HEK293 (cell line): ENCODE measurements at regions not wholly inside any gene's neighbourhood (a gene's known extent, or its start where the extent isn't known, plus 50 kb on each side); places are given as distances from the start of the nearest gene placed in this dataset.
A peak's percentile ranks its signal among the peaks of the same experiment; 100 is the strongest.

Experiments
- CTCF ChIA-PET: fragments of 350-600 bp; formaldehyde crosslinking; extraction: SDS; loops from one replicate; lab custom pipeline; 2021; ENCODE audit warnings: antibody characterized with exemption; lab: Yijun Ruan, JAX
- POLR2A ChIA-PET: fragments of 300-600 bp; formaldehyde crosslinking; extraction: SDS; loops from one replicate; lab custom pipeline; 2020; ENCODE audit warnings: antibody characterized with exemption, inconsistent platforms; lab: Yijun Ruan, JAX
- H3K27ac ChIP-seq: fragments of 200-500 bp; sonication (Bioruptor generic); 2 replicates; pipeline ENCODE4 v1.5.1; 2014; ENCODE audit warnings: low read depth, low read length, control low read depth, inconsistent platforms; ENCODE audit errors: extremely low read depth
- H3K36me3 ChIP-seq, 2 experiments: fragments of 200-500 bp in 1 of 2; sonication (Bioruptor generic) in 1 of 2; 1 replicate in 1 of 2; 2 replicates in 1 of 2; pipeline ENCODE4 v1.5.1; 2014 to 2017; ENCODE audit warnings: inconsistent platforms in 2 of 2, low read length in 2 of 2; ENCODE audit not compliant: control insufficient read depth in 2 of 2, insufficient read depth in 1 of 2
- H3K4me1 ChIP-seq: fragments of 200-500 bp; sonication (Bioruptor generic); 2 replicates; pipeline ENCODE4 v1.5.1; 2014; ENCODE audit warnings: mild to moderate bottlenecking, low read length, inconsistent platforms; ENCODE audit not compliant: control insufficient read depth, insufficient read depth
- H3K4me3 ChIP-seq: 2 replicates; pipeline ENCODE4 v1.5.1; 2011; ENCODE audit warnings: low read depth, mild to moderate bottlenecking, control low read depth, low read length, moderate library complexity
- H3K9me3 ChIP-seq: fragments of 200-500 bp; sonication (Bioruptor generic); 2 replicates; pipeline ENCODE4 v1.5.1; 2014; ENCODE audit warnings: low read depth, low read length, inconsistent platforms; ENCODE audit not compliant: control insufficient read depth, insufficient read depth
- IKZF3 ChIP-seq: fragments of 450-650 bp; IDR thresholded peaks from 2 replicates; pipeline ENCODE4 v1.5.0; 2018; ENCODE audit warnings: missing biosample characterization, mild to moderate bottlenecking, missing genetic modification characterization, moderate library complexity
- PRDM1 ChIP-seq: fragments of 450-650 bp; formaldehyde crosslinking; IDR thresholded peaks from 2 replicates; pipeline ENCODE4; 2016; ENCODE audit warnings: missing biosample characterization, missing genetic modification characterization
- ZNF214 ChIP-seq: fragments of 450-650 bp; formaldehyde crosslinking; IDR thresholded peaks from 2 replicates; pipeline ENCODE4 v1.5.1; 2017; ENCODE audit warnings: missing biosample characterization, mild to moderate bottlenecking, missing genetic modification characterization, borderline replicate concordance
- ZNF571 ChIP-seq: fragments of 450-650 bp; formaldehyde crosslinking; IDR thresholded peaks from 2 replicates; pipeline ENCODE4 v1.5.0; 2017; ENCODE audit warnings: missing biosample characterization, missing genetic modification characterization
- TF ChIP-seq, protein P1 (sequence below): fragments of 450-650 bp; formaldehyde crosslinking; IDR thresholded peaks from 2 replicates; pipeline ENCODE4 v1.5.1; 2016; ENCODE audit warnings: missing biosample characterization, missing genetic modification characterization
- TF ChIP-seq, protein P2 (sequence below): fragments of 450-650 bp; formaldehyde crosslinking; conservative IDR thresholded peaks from 2 replicates; pipeline ENCODE4 v1.5.1; 2016; ENCODE audit warnings: low read depth, missing biosample characterization, missing genetic modification characterization
- TF ChIP-seq, protein P3 (sequence below): fragments of 450-650 bp; formaldehyde crosslinking; IDR thresholded peaks from 2 replicates; pipeline ENCODE4 v1.5.1; 2016; ENCODE audit warnings: missing biosample characterization, missing genetic modification characterization
- TF ChIP-seq, protein P4 (sequence below): fragments of 450-650 bp; formaldehyde crosslinking; IDR thresholded peaks from 2 replicates; pipeline ENCODE4 v1.5.1; 2016; ENCODE audit warnings: missing biosample characterization, missing genetic modification characterization, borderline replicate concordance

DNA sequence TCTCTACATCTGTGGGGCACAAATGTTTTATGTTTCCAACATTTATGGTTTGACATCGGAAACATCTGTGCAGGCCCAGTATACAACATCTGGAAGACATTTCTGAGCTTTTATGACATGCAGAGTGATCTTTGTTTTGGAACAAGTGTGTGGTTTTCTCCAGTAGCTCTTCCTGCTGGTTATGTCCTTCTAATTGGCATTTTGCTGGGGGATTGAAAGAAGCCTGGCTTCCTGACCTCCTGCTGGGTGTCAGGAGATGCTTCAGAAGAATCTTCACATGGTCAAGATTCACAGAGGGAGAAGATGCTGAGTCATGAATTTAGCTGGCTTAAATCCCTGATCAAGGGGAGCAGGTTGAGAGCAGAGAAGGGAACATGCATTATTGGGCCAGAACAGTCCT lies 279.5 kb upstream of the MYOCD start:
- TF ChIP-seq, protein P1, sequence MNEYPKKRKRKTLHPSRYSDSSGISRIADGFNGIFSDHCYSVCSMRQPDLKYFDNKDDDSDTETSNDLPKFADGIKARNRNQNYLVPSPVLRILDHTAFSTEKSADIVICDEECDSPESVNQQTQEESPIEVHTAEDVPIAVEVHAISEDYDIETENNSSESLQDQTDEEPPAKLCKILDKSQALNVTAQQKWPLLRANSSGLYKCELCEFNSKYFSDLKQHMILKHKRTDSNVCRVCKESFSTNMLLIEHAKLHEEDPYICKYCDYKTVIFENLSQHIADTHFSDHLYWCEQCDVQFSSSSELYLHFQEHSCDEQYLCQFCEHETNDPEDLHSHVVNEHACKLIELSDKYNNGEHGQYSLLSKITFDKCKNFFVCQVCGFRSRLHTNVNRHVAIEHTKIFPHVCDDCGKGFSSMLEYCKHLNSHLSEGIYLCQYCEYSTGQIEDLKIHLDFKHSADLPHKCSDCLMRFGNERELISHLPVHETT (tag by site-specific recombination) = no peak
- TF ChIP-seq, all 188 proteins: peak for 0
- POLR2A ChIA-PET = no interaction called here
- Histone ChIP-seq H3K9me3 (no peaks in the 10 kb centered on the region), H3K36me3 (no peaks in the 10 kb centered on the region), H3K4me3 (no peak overlapping the region), H3K27ac (no peak overlapping the region), H3K4me1 (0 out of 2 replicates have a peak, but pooled peaks cover 1% of the 10 kb centered on the region)
- CTCF ChIA-PET = interaction anchor here (0.9 to 2.1 kb wide), 3 partner anchors 9 to 281 kb away, joined by 3 to 11 read pairs (median 4); no protein-coding TSS in a partner anchor

DNA sequence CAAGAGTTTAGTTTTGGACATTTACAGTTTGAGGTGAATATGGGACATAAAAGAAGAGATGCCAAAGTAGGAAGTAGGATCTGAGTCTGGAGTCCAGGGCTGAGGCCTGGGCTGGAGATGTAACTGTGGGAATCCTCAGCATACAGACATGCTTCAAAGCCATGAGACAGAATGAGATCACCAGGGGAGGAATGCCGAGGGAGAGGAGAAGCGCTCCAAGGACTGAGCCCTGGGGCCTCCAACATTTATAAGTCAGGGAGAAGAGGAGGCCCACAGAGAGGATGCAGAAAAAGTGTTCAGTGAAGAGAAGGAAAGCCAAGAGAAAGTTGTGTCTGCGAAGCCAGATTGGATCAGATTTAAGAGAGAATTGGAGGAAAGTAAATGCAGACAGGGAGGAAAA lies 277.5 kb upstream of the MYOCD start:
- Histone ChIP-seq H3K27ac (no peak overlapping the region), H3K4me3 (no peak overlapping the region), H3K36me3 (no peaks in the 10 kb centered on the region), H3K4me1 (peaks cover 5% of the 10 kb centered on the region; the same call in 1 of the 2 replicates), H3K9me3 (no peaks in the 10 kb centered on the region)
- POLR2A ChIA-PET = no interaction called here
- CTCF ChIA-PET = interaction anchor here (0.6 kb wide), 1 partner anchor 1575 kb away, joined by 4 read pairs; no protein-coding TSS in a partner anchor
- peak; percentile 8; the same call in 1 of the 2 replicates for TF ChIP-seq PRDM1 (tag by site-specific recombination)
- TF ChIP-seq, protein P2, sequence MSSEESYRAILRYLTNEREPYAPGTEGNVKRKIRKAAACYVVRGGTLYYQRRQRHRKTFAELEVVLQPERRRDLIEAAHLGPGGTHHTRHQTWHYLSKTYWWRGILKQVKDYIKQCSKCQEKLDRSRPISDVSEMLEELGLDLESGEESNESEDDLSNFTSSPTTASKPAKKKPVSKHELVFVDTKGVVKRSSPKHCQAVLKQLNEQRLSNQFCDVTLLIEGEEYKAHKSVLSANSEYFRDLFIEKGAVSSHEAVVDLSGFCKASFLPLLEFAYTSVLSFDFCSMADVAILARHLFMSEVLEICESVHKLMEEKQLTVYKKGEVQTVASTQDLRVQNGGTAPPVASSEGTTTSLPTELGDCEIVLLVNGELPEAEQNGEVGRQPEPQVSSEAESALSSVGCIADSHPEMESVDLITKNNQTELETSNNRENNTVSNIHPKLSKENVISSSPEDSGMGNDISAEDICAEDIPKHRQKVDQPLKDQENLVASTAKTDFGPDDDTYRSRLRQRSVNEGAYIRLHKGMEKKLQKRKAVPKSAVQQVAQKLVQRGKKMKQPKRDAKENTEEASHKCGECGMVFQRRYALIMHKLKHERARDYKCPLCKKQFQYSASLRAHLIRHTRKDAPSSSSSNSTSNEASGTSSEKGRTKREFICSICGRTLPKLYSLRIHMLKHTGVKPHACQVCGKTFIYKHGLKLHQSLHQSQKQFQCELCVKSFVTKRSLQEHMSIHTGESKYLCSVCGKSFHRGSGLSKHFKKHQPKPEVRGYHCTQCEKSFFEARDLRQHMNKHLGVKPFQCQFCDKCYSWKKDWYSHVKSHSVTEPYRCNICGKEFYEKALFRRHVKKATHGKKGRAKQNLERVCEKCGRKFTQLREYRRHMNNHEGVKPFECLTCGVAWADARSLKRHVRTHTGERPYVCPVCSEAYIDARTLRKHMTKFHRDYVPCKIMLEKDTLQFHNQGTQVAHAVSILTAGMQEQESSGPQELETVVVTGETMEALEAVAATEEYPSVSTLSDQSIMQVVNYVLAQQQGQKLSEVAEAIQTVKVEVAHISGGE (tag by site-specific recombination) = no peak

DNA sequence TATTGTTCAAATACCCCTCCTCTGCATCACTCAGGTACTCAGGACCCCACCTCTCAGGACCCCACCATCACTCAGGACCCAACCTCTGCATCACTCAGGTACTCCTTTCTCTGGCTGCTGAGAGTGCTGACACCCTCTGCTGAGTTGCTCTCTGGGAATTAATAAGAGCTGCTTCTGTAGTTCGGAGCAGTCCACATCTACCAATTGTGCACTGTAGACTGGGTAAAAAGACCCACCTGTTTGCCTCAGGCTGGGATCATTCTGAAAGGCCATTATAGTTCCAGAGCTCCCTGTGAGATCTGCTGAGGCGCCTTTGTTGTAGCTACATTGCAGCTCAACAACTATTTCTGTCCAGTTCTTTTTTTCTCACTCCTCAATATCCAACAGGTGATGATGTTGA lies 276.3 kb upstream of the MYOCD start:
- Histone ChIP-seq H3K36me3 (no peaks in the 10 kb centered on the region), H3K9me3 (no peaks in the 10 kb centered on the region), H3K4me1 (peaks cover 5% of the 10 kb centered on the region; the same call in 1 of the 2 replicates), H3K4me3 (no peak overlapping the region), H3K27ac (no peak overlapping the region)
- TF ChIP-seq ZNF214 (tag by site-specific recombination) (no peak), IKZF3 (tag by site-specific recombination) (no peak)
- TF ChIP-seq, protein P3, sequence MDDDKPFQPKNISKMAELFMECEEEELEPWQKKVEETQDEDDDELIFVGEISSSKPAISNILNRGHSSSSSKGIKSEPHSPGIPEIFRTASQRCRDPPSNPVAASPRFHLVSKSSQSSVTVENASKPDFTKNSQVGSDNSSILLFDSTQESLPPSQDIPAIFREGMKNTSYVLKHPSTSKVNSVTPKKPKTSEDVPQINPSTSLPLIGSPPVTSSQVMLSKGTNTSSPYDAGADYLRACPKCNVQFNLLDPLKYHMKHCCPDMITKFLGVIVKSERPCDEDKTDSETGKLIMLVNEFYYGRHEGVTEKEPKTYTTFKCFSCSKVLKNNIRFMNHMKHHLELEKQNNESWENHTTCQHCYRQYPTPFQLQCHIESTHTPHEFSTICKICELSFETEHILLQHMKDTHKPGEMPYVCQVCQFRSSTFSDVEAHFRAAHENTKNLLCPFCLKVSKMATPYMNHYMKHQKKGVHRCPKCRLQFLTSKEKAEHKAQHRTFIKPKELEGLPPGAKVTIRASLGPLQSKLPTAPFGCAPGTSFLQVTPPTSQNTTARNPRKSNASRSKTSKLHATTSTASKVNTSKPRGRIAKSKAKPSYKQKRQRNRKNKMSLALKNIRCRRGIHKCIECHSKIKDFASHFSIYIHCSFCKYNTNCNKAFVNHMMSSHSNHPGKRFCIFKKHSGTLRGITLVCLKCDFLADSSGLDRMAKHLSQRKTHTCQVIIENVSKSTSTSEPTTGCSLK (tag by site-specific recombination) = no peak
- ChIA-PET CTCF (no interaction called here), POLR2A (no interaction called here)

DNA sequence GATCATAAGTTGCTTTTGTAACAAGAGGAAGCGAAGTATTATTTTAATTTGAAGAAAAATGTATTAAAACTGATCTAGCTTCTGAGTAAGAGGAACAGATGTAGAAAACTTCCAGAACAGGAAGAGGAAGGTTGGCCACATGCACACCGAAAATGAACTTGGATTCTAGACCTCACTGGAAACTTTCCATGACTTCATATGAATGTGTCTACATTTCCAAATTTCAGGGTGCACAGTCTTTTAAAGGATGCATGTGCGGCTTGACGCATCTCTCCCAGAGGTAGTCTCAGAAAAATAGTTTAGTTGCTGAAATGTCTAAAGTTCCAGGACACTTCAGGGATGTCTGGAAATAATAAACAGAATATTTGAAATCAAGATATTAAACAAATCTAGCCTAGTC lies 275.1 kb upstream of the MYOCD start:
- CTCF ChIA-PET = no interaction called here
- TF ChIP-seq, protein P4, sequence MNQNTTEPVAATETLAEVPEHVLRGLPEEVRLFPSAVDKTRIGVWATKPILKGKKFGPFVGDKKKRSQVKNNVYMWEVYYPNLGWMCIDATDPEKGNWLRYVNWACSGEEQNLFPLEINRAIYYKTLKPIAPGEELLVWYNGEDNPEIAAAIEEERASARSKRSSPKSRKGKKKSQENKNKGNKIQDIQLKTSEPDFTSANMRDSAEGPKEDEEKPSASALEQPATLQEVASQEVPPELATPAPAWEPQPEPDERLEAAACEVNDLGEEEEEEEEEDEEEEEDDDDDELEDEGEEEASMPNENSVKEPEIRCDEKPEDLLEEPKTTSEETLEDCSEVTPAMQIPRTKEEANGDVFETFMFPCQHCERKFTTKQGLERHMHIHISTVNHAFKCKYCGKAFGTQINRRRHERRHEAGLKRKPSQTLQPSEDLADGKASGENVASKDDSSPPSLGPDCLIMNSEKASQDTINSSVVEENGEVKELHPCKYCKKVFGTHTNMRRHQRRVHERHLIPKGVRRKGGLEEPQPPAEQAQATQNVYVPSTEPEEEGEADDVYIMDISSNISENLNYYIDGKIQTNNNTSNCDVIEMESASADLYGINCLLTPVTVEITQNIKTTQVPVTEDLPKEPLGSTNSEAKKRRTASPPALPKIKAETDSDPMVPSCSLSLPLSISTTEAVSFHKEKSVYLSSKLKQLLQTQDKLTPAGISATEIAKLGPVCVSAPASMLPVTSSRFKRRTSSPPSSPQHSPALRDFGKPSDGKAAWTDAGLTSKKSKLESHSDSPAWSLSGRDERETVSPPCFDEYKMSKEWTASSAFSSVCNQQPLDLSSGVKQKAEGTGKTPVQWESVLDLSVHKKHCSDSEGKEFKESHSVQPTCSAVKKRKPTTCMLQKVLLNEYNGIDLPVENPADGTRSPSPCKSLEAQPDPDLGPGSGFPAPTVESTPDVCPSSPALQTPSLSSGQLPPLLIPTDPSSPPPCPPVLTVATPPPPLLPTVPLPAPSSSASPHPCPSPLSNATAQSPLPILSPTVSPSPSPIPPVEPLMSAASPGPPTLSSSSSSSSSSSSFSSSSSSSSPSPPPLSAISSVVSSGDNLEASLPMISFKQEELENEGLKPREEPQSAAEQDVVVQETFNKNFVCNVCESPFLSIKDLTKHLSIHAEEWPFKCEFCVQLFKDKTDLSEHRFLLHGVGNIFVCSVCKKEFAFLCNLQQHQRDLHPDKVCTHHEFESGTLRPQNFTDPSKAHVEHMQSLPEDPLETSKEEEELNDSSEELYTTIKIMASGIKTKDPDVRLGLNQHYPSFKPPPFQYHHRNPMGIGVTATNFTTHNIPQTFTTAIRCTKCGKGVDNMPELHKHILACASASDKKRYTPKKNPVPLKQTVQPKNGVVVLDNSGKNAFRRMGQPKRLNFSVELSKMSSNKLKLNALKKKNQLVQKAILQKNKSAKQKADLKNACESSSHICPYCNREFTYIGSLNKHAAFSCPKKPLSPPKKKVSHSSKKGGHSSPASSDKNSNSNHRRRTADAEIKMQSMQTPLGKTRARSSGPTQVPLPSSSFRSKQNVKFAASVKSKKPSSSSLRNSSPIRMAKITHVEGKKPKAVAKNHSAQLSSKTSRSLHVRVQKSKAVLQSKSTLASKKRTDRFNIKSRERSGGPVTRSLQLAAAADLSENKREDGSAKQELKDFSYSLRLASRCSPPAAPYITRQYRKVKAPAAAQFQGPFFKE (tag by site-specific recombination) = no peak
- TF ChIP-seq ZNF571 (tag by site-specific recombination) = no peak

More for the DNA sequence above, 275.1 kb upstream of the MYOCD start:
- no peaks in the 10 kb centered on the region for H3K36me3 ChIP-seq
- no peaks in the 10 kb centered on the region for H3K9me3 ChIP-seq
- H3K27ac ChIP-seq = no peak overlapping the region
- POLR2A ChIA-PET = no interaction called here
- peaks cover 5% of the 10 kb centered on the region; the same call in 1 of the 2 replicates for H3K4me1 ChIP-seq
- no peak overlapping the region for H3K4me3 ChIP-seq
